Ascending aorta (tissue), 2 donors: ENCODE measurements at regions not wholly inside any gene's neighbourhood (a gene's known extent, or its start where the extent isn't known, plus 50 kb on each side); places are given as distances from the start of the nearest gene placed in this dataset.
"Not testable (repeated sequence)": the region's sequence is repeated elsewhere in the genome, so short reads cannot be mapped to it uniquely, and the experiment has no call there.

ENCODE experiments used
- DNase-seq, 2 donors: peaks; one replicate each; pipeline ENCODE4 v3.0.0-alpha.2; 2019; ENCODE audit warnings: low spot score in 2 of 2
- H3K27ac ChIP-seq, 2 donors: fragments of 200-600 bp; sonication (generic); one replicate each; pipeline ENCODE4 v1.5.1; 2016 to 2017; ENCODE audit warnings: mild to moderate bottlenecking in 1 of 2
- H3K27me3 ChIP-seq: fragments of 200-600 bp; sonication (generic); one replicate; pipeline ENCODE4 v1.5.1; 2017
- H3K36me3 ChIP-seq, 2 donors: fragments of 200-600 bp; sonication (generic); one replicate each; pipeline ENCODE4 v1.5.1; 2016
- H3K4me1 ChIP-seq, 2 donors: fragments of 200-600 bp; sonication (generic); one replicate each; pipeline ENCODE4 v1.5.1; 2016 to 2017; ENCODE audit warnings: mild to moderate bottlenecking in 1 of 2
- H3K4me3 ChIP-seq, 2 donors: fragments of 200-600 bp; sonication (generic); one replicate each; pipeline ENCODE4 v1.5.1; 2016 to 2017; ENCODE audit warnings: mild to moderate bottlenecking in 1 of 2
- H3K9me3 ChIP-seq, 2 donors: fragments of 200-600 bp; sonication (generic); one replicate each; pipeline ENCODE4 v1.5.1; 2016
- intact Hi-C: fragments of 100-400 bp; cut with DNase I; formaldehyde crosslinking; loops from one replicate; pipeline ENCODE4 v1.15.1; 2023

DNA sequence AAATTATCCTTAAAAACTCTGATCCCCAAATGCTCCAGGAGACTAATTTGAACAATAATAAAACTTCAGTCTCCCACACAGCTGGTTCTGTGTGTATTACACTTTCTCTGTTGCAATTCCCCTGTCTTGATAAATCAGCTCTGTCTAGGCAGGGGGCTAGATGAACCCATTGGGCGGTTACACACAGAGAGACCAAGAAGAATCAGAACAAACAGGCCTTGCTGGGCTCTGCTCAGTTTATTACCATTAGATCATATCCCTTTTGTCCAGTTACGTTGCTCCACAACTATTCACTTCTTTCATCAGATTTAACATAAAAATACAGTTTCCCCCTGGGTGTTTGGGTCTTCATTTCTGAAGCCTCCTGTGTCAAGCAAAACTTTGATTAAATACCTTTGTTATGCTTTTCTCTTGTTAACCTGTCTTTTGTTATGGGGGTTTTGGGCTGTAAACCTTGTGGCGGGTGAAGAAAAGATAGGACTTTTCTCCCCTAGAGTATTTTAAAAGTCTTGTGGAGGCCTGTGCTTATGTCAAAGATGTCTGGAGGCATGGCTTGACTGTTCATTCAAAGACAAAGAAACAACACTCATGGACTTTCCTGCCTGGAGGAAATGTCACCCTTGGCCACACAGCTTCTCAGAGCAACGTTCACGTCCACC, 109.3 kb upstream of the ZNF658 start:
- intact Hi-C loops, H3K4me1 ChIP-seq, H3K36me3 ChIP-seq, H3K27me3 ChIP-seq, H3K9me3 ChIP-seq, H3K4me3 ChIP-seq, DNase-seq, H3K27ac ChIP-seq: not testable (repeated sequence)

DNA sequence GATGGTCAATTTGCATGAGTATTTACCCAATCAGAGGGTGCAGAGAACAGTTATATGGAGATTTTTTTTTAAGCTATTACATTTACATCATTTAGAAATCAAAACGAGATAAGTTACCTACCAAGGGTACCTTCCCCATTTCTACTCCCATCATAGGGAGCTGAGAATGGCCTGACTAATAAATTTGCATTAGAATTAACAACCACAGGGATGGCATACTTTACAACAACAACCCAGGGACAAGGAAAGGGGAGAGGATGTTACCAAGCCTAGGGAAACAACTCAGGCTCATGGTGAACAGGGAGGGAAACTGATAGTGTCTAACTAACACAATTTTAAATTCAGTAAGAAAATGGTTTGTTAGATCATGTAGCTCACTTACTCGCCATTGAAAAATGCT, 105.8 kb upstream of the ZNF658 start:
- H3K9me3 ChIP-seq, H3K27ac ChIP-seq, DNase-seq, H3K4me1 ChIP-seq, H3K4me3 ChIP-seq, H3K36me3 ChIP-seq, H3K27me3 ChIP-seq, intact Hi-C loops: not testable (repeated sequence)

DNA sequence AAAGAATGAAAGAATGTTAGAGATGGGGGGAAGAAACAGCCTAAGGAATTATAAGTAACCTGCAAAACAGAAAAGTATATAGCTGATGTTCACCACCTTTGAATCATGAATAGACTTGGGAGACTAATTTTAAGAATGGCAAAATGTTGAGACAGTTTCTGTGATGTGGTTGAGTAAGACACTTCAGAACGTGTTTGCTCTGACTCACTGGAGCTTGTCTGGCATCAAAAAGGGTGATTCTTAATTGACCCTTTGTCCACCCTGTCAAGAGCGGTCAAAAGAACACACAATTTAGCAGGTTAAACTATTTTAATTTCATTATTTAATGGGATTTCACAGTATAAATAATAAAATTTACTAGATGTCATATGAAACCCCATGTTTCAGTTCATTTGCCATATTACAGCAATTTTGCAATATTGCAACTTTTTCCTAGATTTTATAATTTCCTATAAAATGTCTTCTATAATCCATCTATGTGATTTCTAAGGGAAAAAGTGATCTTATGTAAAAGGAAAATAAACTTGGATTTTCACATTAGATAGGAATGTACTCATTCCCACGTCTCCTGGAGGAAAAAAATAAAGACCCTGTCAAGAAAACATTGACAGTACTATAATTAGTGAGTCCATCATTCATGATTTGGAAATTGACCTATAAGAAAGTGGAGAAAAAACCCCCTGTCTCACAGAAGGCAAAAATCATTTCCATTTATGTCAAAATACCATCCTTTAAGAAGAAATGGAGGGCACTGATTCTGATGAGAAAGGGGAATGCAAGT, 104.6 kb upstream of the ZNF658 start:
- H3K27me3 ChIP-seq, intact Hi-C loops, H3K4me1 ChIP-seq, H3K27ac ChIP-seq, DNase-seq, H3K9me3 ChIP-seq, H3K4me3 ChIP-seq, H3K36me3 ChIP-seq: not testable (repeated sequence)

DNA sequence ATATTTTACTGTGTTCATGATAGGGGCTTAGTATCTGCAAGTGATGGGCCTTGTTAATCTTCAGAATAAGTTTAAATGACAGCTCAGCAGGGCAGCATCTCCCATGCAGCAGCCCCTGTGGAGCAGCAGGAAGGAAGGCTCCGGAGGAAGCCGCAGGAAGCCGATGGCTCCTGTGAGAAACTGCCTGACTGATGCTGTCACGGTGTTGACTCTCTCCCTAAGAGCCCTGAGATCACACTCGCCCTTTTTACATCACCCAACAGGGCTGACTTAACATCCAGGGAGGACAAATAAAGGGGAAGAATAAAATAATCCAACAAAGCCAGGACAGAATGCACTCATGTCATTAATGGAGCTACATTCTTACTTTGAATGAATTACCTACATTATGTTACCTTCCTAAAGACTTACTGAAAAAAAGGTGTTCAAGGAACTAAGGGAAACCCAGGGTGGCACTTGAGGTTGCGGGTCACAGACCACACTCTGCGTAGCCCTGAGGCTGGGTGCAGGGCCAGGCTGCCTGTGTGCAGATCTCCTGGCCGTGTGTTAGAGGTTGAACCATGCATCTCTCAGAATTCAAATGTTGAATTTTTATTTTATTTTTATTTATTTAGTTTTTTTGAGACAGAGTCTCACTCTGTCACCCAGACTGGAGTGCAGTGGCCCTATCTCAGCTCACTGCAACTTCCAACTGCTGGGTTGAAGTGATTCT, 102.5 kb upstream of the ZNF658 start:
- H3K36me3 ChIP-seq, H3K27ac ChIP-seq, H3K4me1 ChIP-seq, H3K27me3 ChIP-seq, intact Hi-C loops, DNase-seq, H3K4me3 ChIP-seq, H3K9me3 ChIP-seq: not testable (repeated sequence)

DNA sequence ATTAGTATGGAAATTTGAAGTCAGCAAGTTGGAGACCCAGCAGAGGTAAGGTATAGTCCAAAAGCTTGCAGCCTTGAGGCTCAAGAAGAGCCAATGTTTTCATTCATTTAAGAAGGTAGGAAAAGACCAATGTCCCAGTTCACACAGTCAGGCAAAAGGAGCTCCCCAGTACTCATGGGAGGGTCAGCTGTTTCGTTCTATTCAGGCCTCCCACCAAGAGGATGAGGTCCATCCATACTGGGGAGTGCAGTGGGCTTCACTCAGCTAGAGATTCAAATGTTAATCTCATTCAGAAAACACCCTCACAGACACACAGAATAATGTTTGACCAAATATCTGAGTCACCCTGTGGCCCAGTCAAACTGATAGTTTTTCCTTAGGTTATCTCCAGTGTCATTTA, 96.9 kb upstream of the ZNF658 start:
- intact Hi-C loops, H3K27me3 ChIP-seq, DNase-seq, H3K4me3 ChIP-seq, H3K27ac ChIP-seq, H3K4me1 ChIP-seq, H3K36me3 ChIP-seq, H3K9me3 ChIP-seq: not testable (repeated sequence)

DNA sequence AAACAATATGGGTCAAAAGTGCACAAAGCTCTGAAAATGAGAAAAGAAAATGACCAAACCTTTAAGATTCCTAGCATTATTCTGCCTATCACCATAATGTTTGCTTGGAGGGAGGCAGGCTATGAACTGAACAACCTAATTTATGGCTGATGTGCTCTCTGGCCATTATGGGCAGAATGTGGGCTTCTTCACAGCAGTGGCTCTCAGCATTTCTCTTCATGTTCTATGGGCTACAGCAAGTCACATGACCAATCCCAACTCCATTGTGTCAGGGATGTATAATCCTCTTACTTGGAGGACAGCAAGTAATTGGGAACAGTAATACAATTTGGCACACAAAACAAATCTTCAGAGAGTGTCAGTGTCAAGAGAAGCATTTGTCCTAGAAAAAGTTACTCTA, 90.3 kb upstream of the ZNF658 start:
- intact Hi-C loops, DNase-seq, H3K27ac ChIP-seq: not testable (repeated sequence)

DNA sequence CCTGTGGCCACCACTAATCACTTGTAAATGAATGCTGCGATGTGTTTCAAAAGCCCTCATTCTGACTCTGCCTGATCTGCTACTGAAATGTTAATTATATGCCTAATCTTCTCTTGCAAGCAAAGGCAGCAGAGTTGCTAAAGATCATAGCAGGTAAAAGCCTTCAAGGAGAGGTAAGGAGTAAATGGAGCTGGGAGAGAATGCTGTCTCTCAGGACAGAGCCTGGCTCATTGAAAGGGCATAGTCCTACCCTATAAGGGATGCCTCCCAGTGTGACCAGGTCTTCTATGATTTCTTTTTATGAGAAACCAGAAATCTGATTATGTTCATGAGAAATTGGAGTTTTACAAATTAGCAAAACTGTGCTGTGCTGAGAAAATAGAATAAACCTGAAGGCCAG, 88.2 kb upstream of the ZNF658 start:
- H3K9me3 ChIP-seq, H3K36me3 ChIP-seq, H3K4me1 ChIP-seq, H3K27ac ChIP-seq, DNase-seq, intact Hi-C loops, H3K4me3 ChIP-seq, H3K27me3 ChIP-seq: not testable (repeated sequence)

More for the DNA sequence above, 90.3 kb upstream of the ZNF658 start:
- not testable (repeated sequence) for H3K4me1 ChIP-seq, H3K27me3 ChIP-seq, H3K9me3 ChIP-seq, H3K4me3 ChIP-seq, H3K36me3 ChIP-seq

DNA sequence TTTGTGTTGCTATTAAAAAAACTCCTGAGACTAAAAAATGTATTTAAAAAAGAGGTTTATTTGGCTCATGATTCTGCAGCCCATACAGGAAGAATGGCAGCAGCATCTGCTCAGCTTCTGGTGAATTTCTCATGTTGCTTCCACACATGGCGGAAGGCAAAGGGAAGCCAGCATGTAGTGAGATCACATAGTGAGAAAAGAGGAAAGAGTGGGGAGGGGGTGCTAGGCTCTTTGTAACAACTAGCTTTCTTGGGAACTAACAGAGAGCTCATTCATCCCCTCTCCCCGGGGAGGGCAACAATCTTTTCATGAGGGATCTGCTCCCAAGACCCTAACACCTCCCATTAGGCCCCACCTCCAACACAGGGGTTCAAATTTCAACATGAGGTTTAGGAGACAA, 87.6 kb upstream of the ZNF658 start:
- intact Hi-C loops, H3K27me3 ChIP-seq, H3K36me3 ChIP-seq, DNase-seq, H3K4me3 ChIP-seq, H3K27ac ChIP-seq, H3K4me1 ChIP-seq, H3K9me3 ChIP-seq: not testable (repeated sequence)

DNA sequence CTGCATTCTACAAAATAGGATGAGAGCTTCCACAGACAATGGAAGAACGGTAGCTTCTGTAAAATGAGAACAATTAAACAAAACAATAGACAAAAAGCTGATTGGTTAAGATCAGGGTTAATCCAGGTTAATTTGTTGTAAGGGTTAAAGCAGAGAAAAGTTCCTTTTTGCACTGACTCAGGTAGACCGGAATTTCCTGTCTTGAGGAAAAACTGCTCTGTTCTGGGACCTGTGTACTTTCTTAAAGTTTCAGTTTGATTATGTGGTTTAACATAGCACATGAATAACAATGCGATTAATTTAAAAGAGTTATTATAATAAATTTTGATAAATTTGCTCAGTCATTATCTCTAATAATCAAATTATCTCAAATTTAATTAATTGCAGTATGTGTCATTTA, 86.5 kb upstream of the ZNF658 start:
- H3K4me1 ChIP-seq, H3K36me3 ChIP-seq, intact Hi-C loops: not testable (repeated sequence)

DNA sequence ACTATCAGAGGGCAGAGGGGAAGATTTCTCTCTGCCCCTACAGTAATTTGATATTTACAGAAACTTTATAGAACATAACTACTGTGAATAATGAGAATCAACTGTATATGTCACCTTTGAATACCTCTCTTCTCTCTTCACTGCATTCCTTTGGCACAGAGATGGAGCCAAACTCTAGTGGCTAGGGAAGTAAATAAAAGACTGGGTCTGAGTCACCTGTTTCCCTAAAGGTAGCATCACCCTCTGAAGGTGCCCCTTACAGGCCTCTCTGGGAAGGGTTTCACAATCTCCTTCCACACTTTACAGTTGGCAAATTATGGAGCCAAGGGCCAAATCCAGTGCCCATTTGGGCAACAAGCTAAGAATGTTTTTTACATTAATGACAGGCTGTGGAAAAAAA, 81.0 kb upstream of the ZNF658 start:
- intact Hi-C loops, H3K4me3 ChIP-seq, H3K4me1 ChIP-seq, H3K27me3 ChIP-seq, H3K36me3 ChIP-seq, H3K27ac ChIP-seq, DNase-seq, H3K9me3 ChIP-seq: not testable (repeated sequence)

More for the DNA sequence above, 86.5 kb upstream of the ZNF658 start:
- H3K27me3 ChIP-seq, H3K4me3 ChIP-seq, H3K27ac ChIP-seq, DNase-seq, H3K9me3 ChIP-seq: not testable (repeated sequence)

DNA sequence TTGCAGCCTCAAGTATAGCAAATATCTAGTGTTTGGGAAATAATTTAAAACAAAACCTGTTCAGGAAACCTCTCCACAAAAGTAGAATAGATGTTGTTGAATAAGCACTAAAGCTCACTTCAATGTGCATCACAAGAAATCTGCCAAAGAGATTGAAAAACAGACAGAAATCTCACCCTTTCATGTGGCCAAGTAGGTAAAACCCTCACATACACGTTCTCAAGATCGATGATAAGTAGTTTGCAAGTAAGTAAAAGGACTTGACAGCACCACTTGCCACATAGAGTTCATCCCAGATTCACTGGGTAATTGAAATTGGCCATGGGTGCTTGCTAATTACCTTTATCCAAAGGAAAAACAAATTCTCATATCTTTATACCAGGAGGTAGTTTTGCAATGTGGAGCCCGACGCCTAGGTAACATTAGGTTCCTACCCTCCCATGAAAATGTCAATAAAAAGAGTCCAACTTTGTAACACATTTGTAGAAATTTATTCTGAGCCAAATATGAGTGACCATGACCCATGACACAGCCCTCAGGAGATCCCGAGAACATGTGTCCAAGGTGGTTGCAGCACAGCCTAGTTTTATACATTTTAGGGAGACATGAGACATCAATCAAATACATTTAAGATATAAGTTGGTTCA, 80.4 kb upstream of the ZNF658 start:
- DNase-seq, H3K4me1 ChIP-seq, H3K27ac ChIP-seq, H3K27me3 ChIP-seq, H3K4me3 ChIP-seq, H3K36me3 ChIP-seq, H3K9me3 ChIP-seq, intact Hi-C loops: not testable (repeated sequence)

DNA sequence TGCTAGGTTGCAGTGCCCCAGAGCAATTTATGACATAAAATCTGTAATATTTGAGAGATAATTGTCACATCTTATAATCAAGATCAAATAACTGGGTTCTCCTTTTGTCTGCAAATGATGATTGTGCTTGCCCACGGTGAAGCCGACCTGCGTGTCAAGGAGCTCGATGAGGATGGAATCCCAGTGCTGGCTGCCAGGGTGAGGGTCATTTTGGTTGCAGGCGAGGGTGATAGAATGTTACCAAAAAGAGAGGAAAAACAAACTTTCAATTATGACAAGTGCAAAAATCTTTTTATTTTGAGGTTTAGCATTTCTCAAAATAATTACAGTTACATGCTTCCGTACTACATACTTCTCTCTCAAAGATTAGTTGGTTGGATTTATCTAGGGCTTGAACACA, 76.4 kb upstream of the ZNF658 start:
- H3K27me3 ChIP-seq, H3K4me1 ChIP-seq, DNase-seq, H3K4me3 ChIP-seq, H3K27ac ChIP-seq, intact Hi-C loops, H3K9me3 ChIP-seq, H3K36me3 ChIP-seq: not testable (repeated sequence)

DNA sequence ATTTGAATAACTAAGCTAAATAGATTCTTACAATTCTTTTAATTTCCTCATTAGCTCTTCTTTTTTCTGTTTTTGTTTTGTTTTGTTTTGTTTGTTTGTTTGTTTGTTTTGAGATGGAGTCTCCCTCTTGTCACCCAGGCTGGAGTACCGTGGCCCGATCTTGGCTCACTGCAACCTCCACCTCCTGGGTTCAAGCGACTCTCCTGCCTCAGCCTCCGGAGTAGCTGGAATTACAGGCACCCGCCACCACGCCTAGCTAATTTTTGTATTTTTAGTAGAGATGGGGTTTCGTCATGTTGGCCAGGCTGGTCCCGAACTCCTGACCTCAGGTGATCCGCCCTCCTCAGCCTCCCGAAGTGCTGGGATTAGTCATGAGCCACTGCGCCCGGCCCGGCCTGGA, 70.7 kb upstream of the ZNF658 start:
- H3K27ac ChIP-seq, H3K36me3 ChIP-seq, H3K4me3 ChIP-seq, H3K27me3 ChIP-seq, H3K4me1 ChIP-seq, DNase-seq, H3K9me3 ChIP-seq, intact Hi-C loops: not testable (repeated sequence)
